Thyroid gland (tissue), 4 donors: ENCODE measurements at regions not wholly inside any gene's neighbourhood (a gene's known extent, or its start where the extent isn't known, plus 50 kb on each side); places are given as distances from the start of the nearest gene placed in this dataset.

Experiments
- CTCF ChIP-seq, 6 experiments: fragments of 200-600 bp in 3 of 6; fragments of 450-650 bp in 3 of 6; sonication (generic) in 3 of 6; IDR thresholded peaks; one replicate each; pipeline ENCODE4 v1.5.1; 2016 to 2019; ENCODE audit warnings: antibody characterized with exemption in 6 of 6, mild to moderate bottlenecking in 2 of 6, inconsistent platforms in 1 of 6, moderate library complexity in 1 of 6
- POLR2A ChIP-seq, 2 donors: fragments of 450-650 bp; IDR thresholded peaks; one replicate each; pipeline ENCODE4 v1.6.1; 2017; ENCODE audit warnings: antibody characterized with exemption in 2 of 2, mild to moderate bottlenecking in 2 of 2, moderate library complexity in 1 of 2

- TF ChIP-seq CTCF (IDR thresholded peaks at IDR 0.05), result no peak
- TF ChIP-seq POLR2A (IDR thresholded peaks at IDR 0.05), result no peak
These were observed 81.3 kb upstream of the ITGA6 start for GRCh38 chr2:172345956-172346555.
